Erythroblast (primary cell): ENCODE measurements at regions not wholly inside any gene's neighbourhood (a gene's known extent, or its start where the extent isn't known, plus 50 kb on each side); places are given as distances from the start of the nearest gene placed in this dataset.

ENCODE experiments used
- GATA1 ChIP-seq: IDR thresholded peaks from 2 replicates; pipeline ENCODE4 v1.6.1; 2011; ENCODE audit warnings: low read depth, mild to moderate bottlenecking, control low read depth, low read length, moderate library complexity
- POLR2A ChIP-seq: IDR thresholded peaks from 2 replicates; pipeline ENCODE4 v1.6.1; 2011; ENCODE audit warnings: mild to moderate bottlenecking, low read length

DNA sequence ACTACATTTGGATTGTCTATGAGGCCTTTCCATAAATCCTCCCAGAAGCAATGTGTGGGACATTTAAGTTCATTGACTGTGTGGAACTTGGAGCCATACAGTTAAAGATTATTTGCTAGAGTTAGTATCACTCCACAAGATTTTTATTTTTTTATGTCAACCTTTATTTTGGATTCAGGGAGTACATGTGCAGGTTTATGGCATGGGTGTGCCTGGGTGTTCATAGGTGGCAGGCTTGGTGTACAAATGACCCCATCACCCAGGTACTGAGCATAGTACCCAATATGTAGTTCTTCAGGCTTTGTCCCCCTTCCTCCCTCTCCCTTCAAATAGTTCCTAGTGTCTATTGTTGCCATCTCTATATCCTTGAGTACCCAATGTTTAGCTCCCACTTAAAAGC is 199.8 kb upstream of the ZFP42 start:
- TF ChIP-seq POLR2A: no peak
- no peak for TF ChIP-seq GATA1
